KOPT-K1 (cell line): ENCODE measurements at regions not wholly inside any gene's neighbourhood (a gene's known extent, or its start where the extent isn't known, plus 50 kb on each side); places are given as distances from the start of the nearest gene placed in this dataset.

Experiments used
- H3K27ac ChIP-seq: fragments of 200-600 bp; sonication (generic); 2 replicates; pipeline ENCODE4 v1.5.1; 2016; ENCODE audit warnings: antibody characterized with exemption, mild to moderate bottlenecking, low read depth, low read length; ENCODE audit not compliant: poor library complexity, severe bottlenecking
- H3K36me3 ChIP-seq: fragments of 200-600 bp; sonication (generic); 2 replicates; pipeline ENCODE4 v1.5.1; 2017; ENCODE audit warnings: antibody characterized with exemption, mild to moderate bottlenecking, low read length, moderate library complexity; ENCODE audit not compliant: insufficient read depth
- H3K9me3 ChIP-seq: fragments of 200-600 bp; sonication (generic); 2 replicates; pipeline ENCODE4 v1.5.1; 2017; ENCODE audit warnings: antibody characterized with exemption, low read length, mild to moderate bottlenecking; ENCODE audit not compliant: insufficient read depth, poor library complexity, severe bottlenecking

DNA sequence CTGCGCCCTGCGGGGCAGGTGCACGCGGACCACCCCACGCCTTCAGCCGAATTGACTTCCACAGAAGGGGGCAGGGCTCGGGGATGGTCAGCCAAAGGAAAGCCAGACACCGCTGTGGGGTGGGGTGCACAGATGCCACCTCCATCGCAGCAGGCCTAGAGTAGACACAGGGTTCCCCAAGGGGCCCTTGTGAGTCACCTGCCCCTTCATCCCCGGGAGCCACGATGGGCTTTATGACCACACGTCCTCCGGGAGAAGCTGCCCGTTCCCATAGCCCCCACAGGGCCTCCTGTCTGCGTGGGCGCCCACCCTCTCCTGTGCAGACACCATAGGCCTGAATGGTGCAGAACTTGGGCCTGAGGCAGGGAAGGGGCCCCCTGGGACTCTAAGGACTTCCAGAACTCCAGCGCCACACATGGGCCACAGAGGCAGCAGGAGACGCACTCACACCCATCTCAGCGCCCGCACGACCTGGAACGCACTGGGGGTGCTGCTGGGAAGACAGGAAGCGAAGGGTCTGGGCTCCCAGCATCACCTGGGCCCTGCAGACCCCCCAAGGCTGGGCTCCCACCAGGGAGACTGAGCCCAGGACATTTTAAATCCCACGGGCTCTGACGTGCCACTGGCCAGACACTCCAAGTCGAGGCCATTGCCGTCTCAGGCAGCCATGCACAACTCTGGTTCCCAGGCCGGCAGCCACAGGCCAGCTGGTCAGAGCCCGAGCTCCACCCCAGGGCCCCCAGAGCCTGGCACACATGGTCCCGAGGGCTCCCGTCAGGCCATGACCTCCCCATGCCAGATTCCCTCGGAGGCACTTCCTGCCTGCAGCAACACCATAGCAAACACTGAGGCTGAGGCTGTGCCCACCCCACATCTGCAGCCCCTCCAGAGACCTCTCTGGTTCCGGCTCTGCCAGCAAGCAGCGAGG, 134.2 kb downstream of the DLL1 start:
- peaks cover 9% of the 10 kb centered on the region for H3K9me3 ChIP-seq
- no peak overlapping the region for H3K27ac ChIP-seq

DNA sequence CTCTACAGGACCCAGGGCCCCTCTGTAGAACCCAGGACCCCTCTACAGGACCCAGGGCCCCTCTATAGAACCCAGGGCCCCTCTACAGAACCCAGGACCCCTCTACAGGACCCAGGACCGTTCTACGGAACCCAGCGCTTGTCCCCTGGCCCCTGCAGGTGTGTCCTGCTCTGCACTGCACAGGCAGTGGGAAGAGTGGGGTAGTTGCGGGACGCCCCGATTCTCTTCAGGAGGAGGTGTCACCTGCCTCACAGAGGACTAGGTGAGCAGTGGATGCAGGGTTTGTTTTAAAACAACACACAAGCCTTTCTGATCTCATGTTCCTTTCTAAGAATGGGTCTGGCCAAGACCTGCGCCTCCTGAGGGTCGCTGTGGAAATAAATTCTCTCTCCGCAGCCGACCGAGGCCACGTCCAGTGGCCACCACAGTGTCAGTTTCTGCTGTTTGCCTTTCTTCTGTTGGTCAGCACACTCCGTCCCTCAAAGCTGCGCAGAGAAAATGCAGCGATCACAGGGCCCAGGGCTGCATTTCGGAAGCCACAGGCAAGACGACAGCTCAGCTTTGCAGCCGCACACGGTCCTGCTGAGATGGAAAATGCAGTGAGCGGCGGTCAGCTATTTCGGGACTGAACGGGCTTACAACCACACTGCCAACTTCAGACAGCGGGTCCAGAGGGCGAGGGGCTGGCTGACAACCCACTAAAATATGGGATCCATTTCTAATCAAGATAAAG, 135.2 kb downstream of the DLL1 start:
- H3K27ac ChIP-seq = no peak overlapping the region
- peaks cover 9% of the 10 kb centered on the region for H3K9me3 ChIP-seq
- no peaks in the 10 kb centered on the region for H3K36me3 ChIP-seq

More for the DNA sequence above, 134.2 kb downstream of the DLL1 start:
- H3K36me3 ChIP-seq = no peaks in the 10 kb centered on the region

DNA sequence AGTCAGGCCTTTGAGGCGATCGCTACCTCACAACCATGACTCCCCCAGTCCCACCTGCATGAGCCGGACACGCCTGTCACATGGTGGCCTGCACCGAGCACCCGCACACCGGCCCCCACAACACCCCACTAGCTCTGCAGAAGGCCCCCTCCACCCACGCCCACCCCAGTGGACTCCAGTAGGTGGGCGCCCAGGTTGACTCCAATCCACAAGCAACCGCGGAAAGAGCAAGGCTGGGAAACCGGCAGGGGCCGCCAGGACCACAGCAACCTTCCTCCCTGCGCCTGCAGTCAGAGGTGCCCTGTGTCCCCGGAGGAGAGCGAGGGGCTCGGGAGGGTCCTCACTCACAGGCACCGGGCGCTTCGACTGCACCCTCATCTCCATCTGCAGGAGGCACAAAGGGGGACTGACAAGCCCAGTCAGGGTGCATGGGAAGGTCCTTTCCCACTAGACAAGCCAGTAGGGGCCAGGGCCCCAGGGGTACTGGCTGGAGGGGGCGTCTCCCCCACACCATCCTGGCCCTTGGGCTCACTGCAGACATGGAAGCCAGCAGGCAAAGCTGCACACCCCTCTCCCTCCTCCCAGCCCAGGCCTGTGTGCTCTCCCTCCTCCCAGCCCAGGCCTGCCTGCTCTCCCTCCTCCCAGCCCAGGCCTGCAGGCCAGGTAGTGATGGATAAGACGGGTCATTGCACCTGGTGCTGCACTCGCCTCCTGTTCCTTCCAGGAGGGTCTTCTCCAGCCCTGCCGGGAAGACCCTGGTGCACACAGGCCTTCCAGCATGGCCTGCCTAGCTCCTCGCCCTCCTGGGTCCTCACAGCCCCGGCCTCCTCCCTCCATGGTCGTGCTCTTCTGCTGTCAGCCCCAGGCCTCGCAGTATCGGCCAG, 137.2 kb downstream of the DLL1 start:
- H3K9me3 ChIP-seq = peaks cover 3% of the 10 kb centered on the region

DNA sequence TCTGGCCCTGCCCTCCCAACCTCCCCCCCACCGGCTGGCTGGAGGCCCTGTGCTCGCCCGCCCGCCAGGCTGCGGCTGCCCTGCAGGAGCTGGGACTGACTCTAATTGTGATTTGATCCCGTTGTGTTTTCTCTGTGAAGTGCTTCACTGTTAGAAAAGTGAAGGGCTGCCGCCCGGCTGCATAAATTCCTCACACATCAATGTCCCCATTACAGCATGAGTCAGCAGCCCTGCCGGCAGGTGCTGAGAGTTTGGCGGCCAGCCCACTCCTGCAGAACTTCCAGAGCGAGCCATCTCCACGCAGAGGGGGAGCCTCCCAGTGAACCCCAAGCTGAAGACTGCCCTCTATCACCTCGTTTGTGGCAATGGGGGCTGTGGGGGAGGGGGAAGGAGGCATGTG, 137.9 kb downstream of the DLL1 start:
- H3K9me3 ChIP-seq = peaks cover 3% of the 10 kb centered on the region
- no peak overlapping the region for H3K27ac ChIP-seq
- no peaks in the 10 kb centered on the region for H3K36me3 ChIP-seq

More for the DNA sequence above, 137.2 kb downstream of the DLL1 start:
- H3K36me3 ChIP-seq = no peaks in the 10 kb centered on the region
- H3K27ac ChIP-seq = no peak overlapping the region

DNA sequence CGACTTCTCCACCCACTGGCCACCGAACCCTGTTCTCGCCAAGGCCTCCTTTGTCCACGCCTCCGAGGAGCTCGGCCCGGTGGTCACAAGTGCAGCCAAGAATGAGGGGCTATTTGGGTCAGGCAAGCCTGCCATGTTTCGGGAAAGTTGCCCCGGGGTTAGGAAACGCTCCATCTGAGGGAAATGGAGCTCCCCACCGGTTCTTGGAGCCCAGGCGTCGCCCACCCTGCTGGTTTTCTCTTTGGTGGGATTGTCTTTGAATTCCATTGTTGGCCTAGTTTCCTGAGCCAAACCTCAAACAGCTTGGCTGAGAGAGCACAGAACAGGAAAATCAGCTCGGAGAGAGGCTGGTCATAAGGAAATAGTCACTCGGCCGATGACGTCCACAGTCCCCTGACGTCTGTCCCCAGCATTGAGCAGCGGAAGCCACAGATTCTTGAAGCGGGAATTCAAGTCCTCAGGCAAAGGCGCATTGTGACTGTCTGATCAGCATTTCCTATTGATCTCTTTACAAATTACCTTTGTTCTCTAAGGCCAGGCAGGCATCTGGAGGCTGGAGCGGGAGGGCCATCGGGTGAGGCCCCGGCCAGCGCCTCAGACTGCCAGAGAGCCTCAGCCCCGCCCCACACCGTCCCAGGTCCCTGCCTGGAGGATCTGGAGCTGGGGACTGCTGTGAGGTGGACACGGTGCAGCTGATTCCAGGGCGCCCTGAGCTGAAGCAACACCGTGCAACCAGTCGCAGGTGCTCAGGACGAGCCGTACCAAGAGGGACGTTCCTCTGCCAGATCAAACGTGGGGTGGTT, 138.6 kb downstream of the DLL1 start:
- Histone ChIP-seq H3K9me3 (peaks cover 3% of the 10 kb centered on the region), H3K27ac (no peak overlapping the region), H3K36me3 (no peaks in the 10 kb centered on the region)

DNA sequence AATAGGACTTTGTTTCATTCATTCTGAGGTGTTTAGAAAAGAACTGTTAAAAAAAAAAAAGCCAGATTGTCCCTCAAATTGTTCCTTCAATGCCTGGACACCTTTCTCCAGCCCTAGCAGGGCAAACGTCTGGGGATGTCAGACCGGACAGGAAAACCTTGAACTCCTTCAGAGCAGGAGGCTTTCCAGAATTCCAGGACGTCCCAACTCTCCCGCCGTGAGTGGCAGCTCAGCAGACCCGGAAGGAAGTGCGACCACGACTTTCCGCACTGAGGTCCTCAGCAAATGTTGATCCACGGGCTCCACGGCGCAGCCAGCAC, 139.1 kb downstream of the DLL1 start:
- Histone ChIP-seq H3K27ac (no peak overlapping the region), H3K9me3 (peaks cover 3% of the 10 kb centered on the region), H3K36me3 (no peaks in the 10 kb centered on the region)

DNA sequence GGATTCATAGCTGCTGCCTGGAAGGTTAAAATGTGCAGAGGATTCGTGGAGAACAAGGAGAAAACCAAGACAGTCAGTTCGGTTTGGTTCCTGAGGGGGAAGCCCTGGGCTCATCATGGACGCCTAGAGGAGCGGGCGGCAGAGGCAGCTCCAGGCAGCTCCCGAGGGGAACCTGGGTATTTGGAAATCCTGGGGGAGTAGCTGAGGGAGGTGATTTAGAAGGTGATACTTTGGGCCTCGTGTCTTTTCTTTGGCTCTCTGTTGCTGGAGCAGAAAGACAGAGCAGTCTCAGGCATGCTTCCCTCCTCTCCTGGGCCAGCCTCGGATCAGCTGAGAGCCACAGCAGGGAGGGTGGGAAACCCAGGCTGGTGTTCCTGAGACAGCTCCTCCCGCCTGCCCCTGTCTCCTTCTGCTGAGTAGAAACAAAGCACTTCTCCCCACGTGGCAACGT, 139.5 kb downstream of the DLL1 start:
- Histone ChIP-seq H3K36me3 (no peaks in the 10 kb centered on the region), H3K9me3 (peaks cover 3% of the 10 kb centered on the region), H3K27ac (no peak overlapping the region)

DNA sequence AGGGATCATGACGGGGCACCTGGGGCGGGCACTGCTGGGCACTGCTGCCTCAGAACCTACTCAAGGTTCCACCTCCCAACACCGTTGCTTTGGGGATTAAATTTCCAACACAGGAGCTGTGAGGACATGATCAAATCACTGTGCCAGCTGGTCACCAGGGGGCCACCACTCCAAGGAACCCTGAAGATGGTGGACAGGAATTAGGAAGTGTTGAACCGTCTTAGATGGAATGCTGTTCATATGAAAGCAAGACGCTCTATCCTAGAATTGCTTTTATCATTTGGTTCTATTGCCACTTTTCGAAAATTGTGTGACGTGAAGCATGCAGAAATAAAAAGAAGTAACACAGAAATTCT, 140.3 kb downstream of the DLL1 start:
- no peak overlapping the region for H3K27ac ChIP-seq
- no peaks in the 10 kb centered on the region for H3K36me3 ChIP-seq
- no peaks in the 10 kb centered on the region for H3K9me3 ChIP-seq

DNA sequence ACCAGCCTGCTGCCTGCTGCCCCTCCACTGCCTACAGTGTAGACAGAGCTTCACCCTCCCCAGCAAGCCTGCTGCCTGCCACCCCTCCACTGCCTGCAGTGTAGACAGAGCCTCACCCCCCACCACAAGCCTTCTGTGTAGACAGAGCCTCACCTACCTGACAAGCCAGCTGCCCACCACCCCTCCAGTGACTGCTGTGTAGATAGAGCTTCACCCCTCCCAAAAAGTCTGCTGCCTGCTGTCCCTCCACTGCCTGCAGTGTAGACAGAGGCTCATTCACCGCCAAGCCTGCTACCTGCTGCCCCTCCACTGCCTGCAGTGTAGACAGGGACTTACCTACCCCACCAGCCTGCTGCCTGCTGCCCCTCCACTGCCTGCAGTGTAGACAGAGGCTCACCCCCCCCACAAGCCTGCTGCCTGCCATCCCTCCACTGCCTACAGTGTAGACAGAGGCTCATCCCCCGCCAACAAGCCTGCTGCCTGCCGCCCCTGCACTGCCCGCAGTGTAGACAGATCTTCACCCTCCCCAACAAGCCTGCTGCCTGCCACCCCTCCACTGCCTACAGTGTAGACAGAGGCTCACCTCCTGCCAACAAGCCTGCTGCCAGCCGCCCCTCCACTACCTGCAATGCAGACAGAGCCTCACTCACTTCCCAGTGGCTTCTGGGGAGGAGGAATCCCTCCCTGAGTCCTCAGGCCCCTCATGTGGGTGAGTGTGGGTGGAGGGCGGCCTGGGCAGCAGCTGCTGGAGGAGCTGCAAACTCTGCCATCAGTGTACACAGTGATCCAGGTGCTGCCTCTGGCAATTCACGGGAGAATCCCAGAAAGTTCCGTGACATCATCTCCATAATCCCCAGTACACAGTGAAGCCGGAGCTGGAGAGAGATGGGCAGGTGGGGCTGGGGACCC, 140.9 kb downstream of the DLL1 start:
- H3K27ac ChIP-seq = no peak overlapping the region
- no peaks in the 10 kb centered on the region for H3K36me3 ChIP-seq
- peaks cover under 1% of the 10 kb centered on the region for H3K9me3 ChIP-seq

DNA sequence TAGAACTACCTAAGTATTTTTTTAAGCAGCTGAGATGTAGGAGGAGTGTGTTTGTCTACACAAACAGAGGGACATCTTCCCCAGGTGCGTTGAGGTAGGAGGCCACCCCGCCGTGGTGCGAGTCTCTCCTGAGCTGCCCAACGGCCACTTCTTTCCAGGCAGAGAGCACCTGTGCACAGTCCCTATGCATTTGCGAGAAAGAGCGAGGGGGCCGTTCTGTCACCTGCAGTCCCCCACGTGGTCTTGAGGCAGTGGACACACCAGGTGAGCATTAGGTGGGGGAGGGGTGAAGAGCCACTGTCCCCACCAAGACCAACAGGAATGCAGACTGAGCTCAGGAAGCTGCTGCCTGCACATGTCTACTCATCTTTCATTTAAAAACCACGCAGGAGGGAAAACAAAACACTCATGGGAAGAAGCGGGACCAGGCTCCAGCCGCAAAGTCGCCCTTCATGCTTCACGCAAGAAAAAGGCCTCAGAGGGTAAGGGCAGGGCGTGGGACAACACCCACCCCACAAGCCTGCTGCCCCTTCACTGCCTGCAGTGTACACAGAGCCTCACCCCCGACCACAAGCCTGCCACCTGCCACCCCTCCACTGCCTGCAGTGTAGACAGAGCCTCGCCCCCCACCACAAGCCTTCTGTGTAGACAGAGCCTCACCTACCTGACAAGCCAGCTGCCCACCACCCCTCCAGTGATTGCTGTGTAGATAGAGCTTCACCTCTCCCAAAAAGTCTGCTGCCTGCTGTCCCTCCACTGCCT, 142.0 kb downstream of the DLL1 start:
- no peaks in the 10 kb centered on the region for H3K36me3 ChIP-seq
- no peak overlapping the region for H3K27ac ChIP-seq
- H3K9me3 ChIP-seq = peaks cover 11% of the 10 kb centered on the region

DNA sequence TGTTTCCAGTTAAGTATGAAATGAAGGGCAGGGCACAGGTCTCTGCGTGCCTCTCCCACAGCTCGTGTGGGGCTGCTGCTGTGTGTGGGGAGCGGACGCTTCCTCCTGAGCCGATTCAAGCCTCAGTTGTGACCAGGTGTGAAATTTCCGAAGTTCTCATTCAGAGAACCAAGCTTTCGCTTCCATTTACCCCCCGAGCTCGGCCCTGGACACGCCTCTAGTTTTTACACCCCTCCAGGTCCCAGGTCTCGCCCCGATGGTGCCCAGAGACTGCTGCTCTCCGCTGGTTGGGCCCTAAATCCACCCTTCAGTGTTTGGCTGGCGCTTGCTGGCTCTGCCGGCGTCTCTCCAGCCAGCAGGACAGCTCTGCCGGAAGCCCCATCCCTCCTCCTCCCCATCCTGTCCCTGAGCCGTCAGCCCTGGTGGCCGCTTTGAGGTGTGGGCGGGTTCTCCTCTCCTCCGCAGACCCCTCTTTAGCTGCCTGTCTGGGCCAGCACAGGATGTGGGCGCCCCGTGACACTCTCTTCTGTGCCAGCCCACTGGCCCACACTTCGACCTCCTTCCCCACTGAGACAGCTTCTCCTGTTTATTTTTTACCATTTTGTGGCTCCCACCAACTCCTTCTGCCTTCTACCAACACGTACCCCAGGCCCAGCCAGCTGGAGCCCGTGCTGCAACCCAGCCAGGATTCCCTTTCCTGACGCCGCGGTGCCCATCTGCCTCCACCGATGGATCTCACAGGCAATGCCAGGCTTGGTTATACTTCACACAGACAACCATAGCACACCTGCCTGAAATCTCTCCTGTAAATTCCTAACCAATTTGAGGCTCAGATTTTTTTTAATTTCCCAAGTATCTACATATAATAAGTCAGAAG, 142.8 kb downstream of the DLL1 start:
- Histone ChIP-seq H3K27ac (no peak overlapping the region), H3K9me3 (peaks cover 15% of the 10 kb centered on the region), H3K36me3 (no peaks in the 10 kb centered on the region)

DNA sequence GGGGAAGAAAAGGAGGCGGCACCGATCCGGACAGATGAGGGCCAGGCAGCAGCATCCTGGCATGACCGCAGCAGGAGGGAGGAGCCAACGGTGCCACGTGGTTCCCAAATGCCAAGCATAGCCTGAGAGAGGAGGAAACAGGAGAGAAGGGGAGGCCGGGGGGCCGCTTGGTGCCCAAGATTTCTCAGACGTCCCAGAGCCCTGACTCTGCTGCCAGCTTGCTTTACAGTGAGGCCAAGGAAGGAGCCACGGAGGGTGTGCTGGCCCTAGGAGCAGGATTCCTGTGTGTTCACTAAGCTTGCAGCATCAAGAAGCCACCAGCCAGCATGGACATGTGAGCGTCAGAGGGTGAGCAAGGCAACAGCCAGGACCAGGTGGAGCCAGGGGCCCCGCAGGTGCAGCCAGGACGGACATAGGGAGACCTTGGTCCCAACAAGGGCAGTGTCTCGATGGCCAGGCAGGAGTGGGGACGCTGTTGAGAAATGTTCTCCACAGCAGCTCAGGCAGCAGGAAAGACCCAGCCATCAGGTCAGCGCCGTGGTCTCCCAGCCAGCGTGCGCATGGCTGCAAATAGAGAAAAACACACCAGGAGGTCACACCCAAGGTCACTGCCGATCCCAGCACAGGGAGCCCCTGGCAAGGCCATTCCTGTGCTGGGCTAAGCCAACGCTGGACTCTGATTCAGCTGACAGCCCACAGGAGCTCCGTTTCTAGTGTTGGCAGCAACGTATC, 143.7 kb downstream of the DLL1 start:
- no peaks in the 10 kb centered on the region for H3K36me3 ChIP-seq
- H3K9me3 ChIP-seq = peaks cover 15% of the 10 kb centered on the region
- H3K27ac ChIP-seq = no peak overlapping the region
